ENCODE measurements at regions not wholly inside any gene's neighbourhood (a gene's known extent, or its start where the extent isn't known, plus 50 kb on each side); places are given as distances from the start of the nearest gene placed in this dataset.

- Histone ChIP-seq H3K27me3 (ENCODE audit: control insufficient read depth, insufficient read depth, low read length) (no peaks in the 10 kb centered on the region), H3K4me1 (ENCODE audit: control insufficient read depth, extremely low read depth, insufficient read depth, low read length) (no peaks in the 10 kb centered on the region), H3K36me3 (ENCODE audit: control insufficient read depth, insufficient read depth, low read length) (no peaks in the 10 kb centered on the region), H2AFZ (ENCODE audit: low read length) (no peak overlapping the region), H3K4me3 (replicated peaks in 1 of 4; ENCODE audit: control extremely low read depth in 1 of 4, insufficient read depth in 1 of 4, low read depth in 3 of 4, low read length in 4 of 4) (no peak overlapping the region), H3K4me2 (ENCODE audit: extremely low read depth, insufficient read depth, low read length) (no peak overlapping the region), H4K20me1 (ENCODE audit: control insufficient read depth, extremely low read depth, insufficient read depth, low read length) (no peaks in the 10 kb centered on the region), H3K79me2 (ENCODE audit: control insufficient read depth, insufficient read depth, low read length) (no peaks in the 10 kb centered on the region), H3K9ac (ENCODE audit: insufficient read depth, low read length) (no peak overlapping the region), H3K9me3 (ENCODE audit: control insufficient read depth, insufficient read depth, low read depth, low read length) (no peaks in the 10 kb centered on the region), H3K27ac (ENCODE audit: insufficient read depth, low read length) (no peak overlapping the region)
- TF ChIP-seq CTCF (conservative IDR thresholded peaks at IDR 0.05 in 1 of 2, IDR thresholded peaks at IDR 0.05 in 1 of 2; ENCODE audit: low read depth in 1 of 2, low read length in 2 of 2) (no peak), EZH2 (IDR thresholded peaks at IDR 0.05; ENCODE audit: low read length, missing control alignments) (no peak)
- DNase-seq (ENCODE audit: low read depth in 2 of 2), result peak in 1 of 2 donors; percentile 20
Measured at GRCh38 chr11:115926601-115927000, 422.4 kb upstream of the CADM1 start.

- no peak overlapping the region for H2AFZ ChIP-seq (ENCODE audit: low read length)
- no peaks in the 10 kb centered on the region for H3K27me3 ChIP-seq (ENCODE audit: control insufficient read depth, insufficient read depth, low read length)
Measured at GRCh38 chr11:115926138-115926537, 421.9 kb upstream of the CADM1 start.

GRCh38 chr11:115925568-115926090 is 421.4 kb upstream of the CADM1 start:
- H3K9me3 ChIP-seq (ENCODE audit: control insufficient read depth, insufficient read depth, low read depth, low read length), result no peaks in the 10 kb centered on the region
- TF ChIP-seq CTCF (conservative IDR thresholded peaks at IDR 0.05 in 1 of 2, IDR thresholded peaks at IDR 0.05 in 1 of 2; ENCODE audit: low read depth in 1 of 2, low read length in 2 of 2) (no peak), EZH2 (IDR thresholded peaks at IDR 0.05; ENCODE audit: low read length, missing control alignments) (no peak)

More at GRCh38 chr11:115926138-115926537, 421.9 kb upstream of the CADM1 start:
- H3K36me3 ChIP-seq (ENCODE audit: control insufficient read depth, insufficient read depth, low read length), result no peaks in the 10 kb centered on the region
- TF ChIP-seq EZH2 (IDR thresholded peaks at IDR 0.05; ENCODE audit: low read length, missing control alignments), result no peak
- no peak for TF ChIP-seq CTCF (conservative IDR thresholded peaks at IDR 0.05 in 1 of 2, IDR thresholded peaks at IDR 0.05 in 1 of 2; ENCODE audit: low read depth in 1 of 2, low read length in 2 of 2)
- H3K4me1 ChIP-seq (ENCODE audit: control insufficient read depth, extremely low read depth, insufficient read depth, low read length), result no peaks in the 10 kb centered on the region
- H3K4me2 ChIP-seq (ENCODE audit: extremely low read depth, insufficient read depth, low read length), result no peak overlapping the region
- no peak overlapping the region for H3K4me3 ChIP-seq (replicated peaks in 1 of 4; ENCODE audit: control extremely low read depth in 1 of 4, insufficient read depth in 1 of 4, low read depth in 3 of 4, low read length in 4 of 4)
- H3K9me3 ChIP-seq (ENCODE audit: control insufficient read depth, insufficient read depth, low read depth, low read length), result no peaks in the 10 kb centered on the region
- DNase-seq (ENCODE audit: low read depth in 2 of 2), result no peak
- H3K9ac ChIP-seq (ENCODE audit: insufficient read depth, low read length), result no peak overlapping the region
- no peak overlapping the region for H3K27ac ChIP-seq (ENCODE audit: insufficient read depth, low read length)
- no peaks in the 10 kb centered on the region for H3K79me2 ChIP-seq (ENCODE audit: control insufficient read depth, insufficient read depth, low read length)
- H4K20me1 ChIP-seq (ENCODE audit: control insufficient read depth, extremely low read depth, insufficient read depth, low read length), result no peaks in the 10 kb centered on the region

More at GRCh38 chr11:115925568-115926090, 421.4 kb upstream of the CADM1 start:
- Histone ChIP-seq H3K4me3 (replicated peaks in 1 of 4; ENCODE audit: control extremely low read depth in 1 of 4, insufficient read depth in 1 of 4, low read depth in 3 of 4, low read length in 4 of 4) (no peak overlapping the region), H3K4me1 (ENCODE audit: control insufficient read depth, extremely low read depth, insufficient read depth, low read length) (no peaks in the 10 kb centered on the region), H3K27me3 (ENCODE audit: control insufficient read depth, insufficient read depth, low read length) (no peaks in the 10 kb centered on the region), H3K4me2 (ENCODE audit: extremely low read depth, insufficient read depth, low read length) (no peak overlapping the region), H2AFZ (ENCODE audit: low read length) (no peak overlapping the region), H3K79me2 (ENCODE audit: control insufficient read depth, insufficient read depth, low read length) (no peaks in the 10 kb centered on the region), H3K36me3 (ENCODE audit: control insufficient read depth, insufficient read depth, low read length) (no peaks in the 10 kb centered on the region), H3K27ac (ENCODE audit: insufficient read depth, low read length) (no peak overlapping the region), H3K9ac (ENCODE audit: insufficient read depth, low read length) (no peak overlapping the region), H4K20me1 (ENCODE audit: control insufficient read depth, extremely low read depth, insufficient read depth, low read length) (no peaks in the 10 kb centered on the region)
- no peak for DNase-seq (ENCODE audit: low read depth in 2 of 2)
